ENCODE measurements at regions not wholly inside any gene's neighbourhood (a gene's known extent, or its start where the extent isn't known, plus 50 kb on each side); places are given as distances from the start of the nearest gene placed in this dataset.

GRCh38 chr13:110773480-110773879 lies 60.0 kb downstream of the ING1 start:
- DNase-seq (ENCODE audit: low read depth) = no peak

- DNase-seq (ENCODE audit: low read depth) = no peak
Measured at GRCh38 chr13:110774051-110774450, 60.6 kb downstream of the ING1 start.

GRCh38 chr13:110774490-110774889 lies 61.0 kb downstream of the ING1 start:
- no peak for DNase-seq (ENCODE audit: low read depth)

GRCh38 chr13:110775576-110775975 lies 62.1 kb downstream of the ING1 start:
- no peak for DNase-seq (ENCODE audit: low read depth)

- no peak for DNase-seq (ENCODE audit: low read depth)
Measured at GRCh38 chr13:110777251-110777820, 63.8 kb downstream of the ING1 start.

GRCh38 chr13:110779022-110779421 lies 65.5 kb downstream of the ING1 start:
- no peak for DNase-seq (ENCODE audit: low read depth)

GRCh38 chr13:110780422-110780821 lies 66.9 kb downstream of the ING1 start:
- no peak for DNase-seq (ENCODE audit: low read depth)

- no peak for DNase-seq (ENCODE audit: low read depth)
Measured at GRCh38 chr13:110782185-110782584, 68.7 kb downstream of the ING1 start.

GRCh38 chr13:110784704-110785103 lies 71.2 kb downstream of the ING1 start:
- no peak for DNase-seq (ENCODE audit: low read depth)

- DNase-seq (ENCODE audit: low read depth) = no peak
Measured at GRCh38 chr13:110788778-110789177, 75.3 kb downstream of the ING1 start.

- DNase-seq (ENCODE audit: low read depth) = no peak
Measured at GRCh38 chr13:110789871-110790270, 76.4 kb downstream of the ING1 start.

GRCh38 chr13:110790371-110790770 lies 76.9 kb downstream of the ING1 start:
- DNase-seq (ENCODE audit: low read depth) = no peak

- no peak for DNase-seq (ENCODE audit: low read depth)
Measured at GRCh38 chr13:110794209-110794608, 80.7 kb downstream of the ING1 start.

- no peak for DNase-seq (ENCODE audit: low read depth)
Measured at GRCh38 chr13:110797230-110797877, 83.9 kb downstream of the ING1 start.

- DNase-seq (ENCODE audit: low read depth) = no peak
Measured at GRCh38 chr13:110798081-110798994, 84.8 kb downstream of the ING1 start.

GRCh38 chr13:110799246-110800236 lies 86.0 kb downstream of the ING1 start:
- no peak for DNase-seq (ENCODE audit: low read depth)

GRCh38 chr13:110801044-110801443 lies 87.5 kb downstream of the ING1 start:
- no peak for DNase-seq (ENCODE audit: low read depth)

GRCh38 chr13:110802260-110802659 lies 88.8 kb downstream of the ING1 start:
- no peak for DNase-seq (ENCODE audit: low read depth)

GRCh38 chr13:110806636-110807035 lies 93.1 kb downstream of the ING1 start:
- no peak for DNase-seq (ENCODE audit: low read depth)

- no peak for DNase-seq (ENCODE audit: low read depth)
Measured at GRCh38 chr13:110807546-110807945, 94.0 kb downstream of the ING1 start.

GRCh38 chr13:110808138-110808537 lies 94.6 kb downstream of the ING1 start:
- DNase-seq (ENCODE audit: low read depth) = no peak
